Glomerular endothelial cell (primary cell): ENCODE measurements at regions not wholly inside any gene's neighbourhood (a gene's known extent, or its start where the extent isn't known, plus 50 kb on each side); places are given as distances from the start of the nearest gene placed in this dataset.
"Not testable (repeated sequence)": the region's sequence is repeated elsewhere in the genome, so short reads cannot be mapped to it uniquely, and the experiment has no call there.

Experiments
- DNase-seq: peaks from one replicate; pipeline ENCODE4 v3.0.0-alpha.2; 2011; ENCODE audit warnings: low read depth, low spot score; ENCODE audit errors: extremely low read depth

GRCh38 chr18:21928925-21929324, 188.3 kb downstream of the MIB1 start:
- no peak for DNase-seq

GRCh38 chr18:21930177-21930576, 189.6 kb downstream of the MIB1 start:
- DNase-seq = peak; percentile 9

- DNase-seq = no peak
Observed at GRCh38 chr18:21933931-21934765, 193.6 kb downstream of the MIB1 start.

DNA sequence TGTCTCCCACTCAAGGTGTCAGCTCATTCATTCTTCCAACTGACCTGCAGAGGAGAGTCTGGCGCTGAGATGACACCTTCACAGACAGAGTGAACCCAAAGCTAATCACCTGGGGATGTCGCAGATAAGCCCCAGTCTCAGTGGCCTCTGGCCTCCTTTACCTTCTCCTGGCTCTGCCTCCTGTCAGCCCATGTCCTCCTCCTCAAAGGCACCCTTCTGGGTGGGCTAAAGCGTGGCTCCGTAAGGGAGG, 194.1 kb downstream of the MIB1 start:
- no peak for DNase-seq

DNA sequence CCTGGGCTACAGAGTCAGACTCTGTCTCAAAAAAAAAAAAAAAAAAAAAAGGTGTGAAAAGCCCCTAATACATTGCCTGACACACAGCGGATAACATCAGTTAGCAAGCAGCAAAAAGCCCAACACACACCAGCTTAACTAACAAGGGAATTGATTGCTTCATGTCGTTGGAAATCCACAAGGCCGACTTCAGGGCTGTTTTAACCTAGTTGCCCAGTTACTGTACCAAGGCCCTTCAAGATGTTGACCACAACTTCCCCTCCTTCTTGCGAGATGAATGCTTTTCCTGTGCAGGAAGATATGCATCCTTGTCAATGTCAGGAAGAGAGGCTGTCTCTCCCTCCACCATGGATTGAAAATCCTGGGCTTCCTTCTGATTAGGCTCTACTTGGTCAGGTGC, 202.9 kb downstream of the MIB1 start:
- no peak for DNase-seq

GRCh38 chr18:21949326-21950015, 208.9 kb downstream of the MIB1 start:
- no peak for DNase-seq

GRCh38 chr18:21955757-21956652, 213.4 kb upstream of the GATA6 start:
- peak; percentile 36 for DNase-seq

- DNase-seq = no peak
Observed at GRCh38 chr18:21958263-21958662, 211.1 kb upstream of the GATA6 start.

- DNase-seq = no peak
Observed at GRCh38 chr18:21958707-21959450, 210.5 kb upstream of the GATA6 start.

DNA sequence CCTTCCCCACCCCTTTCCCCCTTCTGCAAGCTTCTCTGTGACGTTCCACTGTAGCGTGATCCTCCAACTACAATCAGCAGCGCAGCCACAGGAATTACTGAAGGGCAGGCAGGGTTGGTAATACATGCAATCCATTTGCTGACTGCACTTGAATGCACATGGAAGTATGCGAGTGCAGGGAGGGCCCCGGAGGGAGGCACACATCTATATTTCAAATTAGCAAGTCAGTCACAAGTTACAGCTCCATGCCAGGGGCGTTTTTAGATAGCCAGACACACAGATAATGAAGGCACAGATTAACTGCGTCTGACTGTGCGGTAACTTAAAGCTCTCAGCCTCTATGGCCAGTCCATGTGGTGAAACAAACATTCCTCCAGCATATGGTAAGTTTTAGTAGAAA, 209.2 kb upstream of the GATA6 start:
- DNase-seq = no peak

DNA sequence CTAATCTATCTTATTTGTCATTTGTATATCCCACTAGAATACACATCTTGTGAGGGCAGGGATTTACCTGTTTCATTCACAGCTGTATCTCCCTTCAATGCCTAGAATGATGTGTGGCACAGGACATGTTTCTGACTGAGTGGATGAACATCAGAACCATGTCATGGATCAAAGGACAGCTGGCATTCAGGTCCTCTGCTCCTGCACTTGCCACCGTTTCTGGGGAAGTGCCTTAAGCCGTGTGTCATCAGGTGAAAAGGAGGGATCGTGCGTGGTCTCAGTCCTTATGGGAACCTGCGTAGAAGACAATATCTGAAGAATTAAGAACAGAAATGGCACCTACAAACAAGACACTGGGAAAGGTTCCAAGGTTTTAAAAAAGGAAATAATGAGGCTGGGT, 206.1 kb upstream of the GATA6 start:
- DNase-seq = no peak

- DNase-seq = no peak
Observed at GRCh38 chr18:21968338-21968737, 201.1 kb upstream of the GATA6 start.

DNA sequence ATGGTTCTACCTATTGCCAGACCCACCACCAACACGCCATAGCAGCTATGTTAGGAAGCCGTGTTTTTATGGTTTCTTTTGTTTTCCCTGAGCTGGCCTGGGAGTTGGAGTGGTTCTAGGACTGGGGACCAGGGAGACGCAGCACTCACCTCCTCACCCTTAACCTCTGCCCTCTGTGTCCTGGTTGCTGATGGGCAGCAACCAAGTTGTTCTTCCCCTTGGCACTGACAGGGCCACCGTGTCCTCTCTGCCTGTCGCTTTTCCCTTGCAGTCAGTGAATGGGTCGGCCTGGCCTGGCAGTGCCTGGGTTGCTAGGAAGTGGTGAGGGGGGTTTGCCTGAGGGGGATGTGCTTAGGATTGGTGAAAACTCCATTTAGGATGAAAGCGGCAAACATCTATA, 197.1 kb upstream of the GATA6 start:
- no peak for DNase-seq

DNA sequence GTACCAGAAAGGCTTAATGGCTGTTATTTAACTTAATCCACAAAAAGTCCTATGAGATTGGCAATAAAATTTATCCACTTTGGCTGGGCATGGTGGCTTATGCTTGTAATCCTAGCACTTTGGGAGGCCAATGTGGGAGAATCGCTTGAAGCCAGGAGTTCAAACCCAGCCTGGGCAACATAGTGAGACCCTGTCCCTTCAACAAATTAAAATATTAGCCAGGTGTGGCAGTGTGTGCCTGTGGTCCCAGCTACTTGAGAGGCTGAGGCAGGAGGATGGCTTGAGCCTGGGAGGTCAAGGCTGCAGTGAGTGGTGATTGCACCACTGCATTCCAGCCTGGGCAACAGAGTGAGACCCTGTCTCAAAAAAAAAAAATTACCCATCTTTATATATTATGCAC, 193.4 kb upstream of the GATA6 start:
- DNase-seq = not testable (repeated sequence)

DNA sequence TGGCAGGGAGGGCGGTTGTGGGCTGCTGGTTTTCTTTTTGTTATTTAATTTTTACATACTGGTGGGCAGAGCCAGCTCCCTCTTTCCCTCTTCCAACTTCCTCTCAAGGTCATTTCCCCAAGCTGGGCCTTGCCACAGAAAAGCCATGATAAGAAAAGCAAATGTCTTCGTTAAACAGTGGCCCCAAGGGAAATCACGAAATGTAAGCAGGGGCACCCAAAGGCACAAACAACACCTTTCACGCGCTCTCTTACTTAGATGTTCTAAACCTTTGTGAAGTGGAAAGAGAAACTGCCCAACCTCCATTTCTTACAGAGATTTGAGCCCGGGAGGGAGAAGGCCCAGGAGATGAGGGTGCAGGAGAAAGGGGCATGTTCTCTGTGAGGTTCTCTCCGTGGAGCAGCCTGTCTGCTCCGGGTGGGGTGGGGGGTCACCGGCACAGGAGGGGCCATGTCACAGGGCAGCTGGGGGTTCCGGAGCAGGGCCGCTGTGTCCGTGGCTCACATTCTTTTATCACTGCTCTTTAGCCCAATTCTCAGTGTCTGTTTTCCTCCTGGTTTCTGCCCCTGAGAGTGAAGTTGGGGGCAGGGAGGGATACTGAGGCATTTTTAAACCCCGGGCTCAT, 190.7 kb upstream of the GATA6 start:
- no peak for DNase-seq

- no peak for DNase-seq
Observed at GRCh38 chr18:21979171-21979560, 190.2 kb upstream of the GATA6 start.

GRCh38 chr18:21979759-21980158, 189.6 kb upstream of the GATA6 start:
- DNase-seq = no peak

DNA sequence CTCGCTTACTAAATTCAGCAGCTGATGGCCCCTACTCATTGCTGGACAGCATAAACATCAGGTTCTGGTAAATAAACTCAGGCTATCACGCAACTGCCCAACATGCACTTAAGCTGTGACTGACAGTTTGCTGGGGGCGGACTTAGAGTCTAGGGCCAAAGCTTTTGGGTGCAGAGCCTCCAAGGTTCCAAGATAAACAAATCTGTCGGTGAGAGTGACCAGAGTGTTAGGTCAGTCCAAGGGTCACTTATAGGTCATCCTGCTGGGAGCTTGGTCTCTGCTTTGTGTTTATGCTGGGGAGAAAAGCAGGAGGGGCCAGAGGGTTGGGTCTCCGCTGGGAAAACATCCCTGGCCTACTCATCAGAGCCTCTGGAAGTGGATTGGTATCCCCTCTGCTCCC, 188.6 kb upstream of the GATA6 start:
- DNase-seq = no peak

- not testable (repeated sequence) for DNase-seq
Observed at GRCh38 chr18:21981489-21981888, 187.9 kb upstream of the GATA6 start.

- no peak for DNase-seq
Observed at GRCh38 chr18:21991081-21991534, 178.3 kb upstream of the GATA6 start.
